ENCODE measurements at regions not wholly inside any gene's neighbourhood (a gene's known extent, or its start where the extent isn't known, plus 50 kb on each side); places are given as distances from the start of the nearest gene placed in this dataset.

GRCh38 chr2:240214790-240215675, 74.6 kb upstream of the OTOS start:
- DNase-seq (ENCODE audit: low read depth, low spot score) = no peak
- Histone ChIP-seq H3K27me3 (ENCODE audit: control insufficient read depth, insufficient read depth, low read length) (no peaks in the 10 kb centered on the region), H3K4me3 (ENCODE audit: low read length) (no peak overlapping the region), H3K27ac (ENCODE audit: low read length) (no peak overlapping the region), H3K36me3 (ENCODE audit: control insufficient read depth, insufficient read depth, low read length) (no peaks in the 10 kb centered on the region; the same call in 1 of the 2 replicates), H3K9me3 (ENCODE audit: control insufficient read depth, insufficient read depth, low read length) (no peaks in the 10 kb centered on the region), H3K4me1 (ENCODE audit: control insufficient read depth, insufficient read depth, low read length) (0 out of 2 replicates have a peak, but pooled peaks cover 2% of the 10 kb centered on the region)
- WGBS (ENCODE audit: insufficient coverage, insufficient read length) = no CpG with 5 or more reads among the region's 25 CpGs

GRCh38 chr2:240215676-240216051, 75.2 kb upstream of the OTOS start:
- Histone ChIP-seq H3K9me3 (ENCODE audit: control insufficient read depth, insufficient read depth, low read length) (no peaks in the 10 kb centered on the region), H3K4me1 (ENCODE audit: control insufficient read depth, insufficient read depth, low read length) (0 out of 2 replicates have a peak, but pooled peaks cover 2% of the 10 kb centered on the region), H3K4me3 (ENCODE audit: low read length) (no peak overlapping the region), H3K27ac (ENCODE audit: low read length) (no peak overlapping the region), H3K36me3 (ENCODE audit: control insufficient read depth, insufficient read depth, low read length) (no peaks in the 10 kb centered on the region), H3K27me3 (ENCODE audit: control insufficient read depth, insufficient read depth, low read length) (no peaks in the 10 kb centered on the region)
- no CpG with 5 or more reads among the region's 8 CpGs for WGBS (ENCODE audit: insufficient coverage, insufficient read length)
- DNase-seq (ENCODE audit: low read depth, low spot score) = no peak

DNA sequence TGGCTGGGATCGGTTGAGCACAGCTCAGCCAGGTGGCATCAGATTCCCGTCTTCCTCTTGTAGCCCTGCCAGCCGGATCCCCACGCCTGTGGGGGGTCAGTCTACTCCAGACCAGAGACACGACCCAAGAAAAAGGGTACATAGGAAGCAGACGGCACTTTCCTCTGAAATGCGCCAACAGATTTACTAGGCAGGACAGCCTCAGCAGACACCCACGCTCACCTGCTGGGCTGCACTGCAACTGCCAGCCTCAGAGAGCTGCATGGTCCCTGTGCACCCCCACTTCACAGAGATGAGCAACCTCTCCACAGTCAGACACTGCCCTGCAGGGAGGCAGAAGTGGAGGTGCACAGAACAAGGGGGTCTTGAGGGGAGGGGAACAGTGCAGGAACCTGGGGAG, 75.7 kb upstream of the OTOS start:
- DNase-seq (ENCODE audit: low read depth, low spot score) = no peak
- WGBS (ENCODE audit: insufficient coverage, insufficient read length) = no CpG with 5 or more reads among the region's 8 CpGs
- no peaks in the 10 kb centered on the region for H3K27me3 ChIP-seq (ENCODE audit: control insufficient read depth, insufficient read depth, low read length)
- no peaks in the 10 kb centered on the region for H3K36me3 ChIP-seq (ENCODE audit: control insufficient read depth, insufficient read depth, low read length)
- no peaks in the 10 kb centered on the region for H3K9me3 ChIP-seq (ENCODE audit: control insufficient read depth, insufficient read depth, low read length)
- H3K4me1 ChIP-seq (ENCODE audit: control insufficient read depth, insufficient read depth, low read length) = 0 out of 2 replicates have a peak, but pooled peaks cover 2% of the 10 kb centered on the region
- no peak overlapping the region for H3K4me3 ChIP-seq (ENCODE audit: low read length)
- H3K27ac ChIP-seq (ENCODE audit: low read length) = no peak overlapping the region

DNA sequence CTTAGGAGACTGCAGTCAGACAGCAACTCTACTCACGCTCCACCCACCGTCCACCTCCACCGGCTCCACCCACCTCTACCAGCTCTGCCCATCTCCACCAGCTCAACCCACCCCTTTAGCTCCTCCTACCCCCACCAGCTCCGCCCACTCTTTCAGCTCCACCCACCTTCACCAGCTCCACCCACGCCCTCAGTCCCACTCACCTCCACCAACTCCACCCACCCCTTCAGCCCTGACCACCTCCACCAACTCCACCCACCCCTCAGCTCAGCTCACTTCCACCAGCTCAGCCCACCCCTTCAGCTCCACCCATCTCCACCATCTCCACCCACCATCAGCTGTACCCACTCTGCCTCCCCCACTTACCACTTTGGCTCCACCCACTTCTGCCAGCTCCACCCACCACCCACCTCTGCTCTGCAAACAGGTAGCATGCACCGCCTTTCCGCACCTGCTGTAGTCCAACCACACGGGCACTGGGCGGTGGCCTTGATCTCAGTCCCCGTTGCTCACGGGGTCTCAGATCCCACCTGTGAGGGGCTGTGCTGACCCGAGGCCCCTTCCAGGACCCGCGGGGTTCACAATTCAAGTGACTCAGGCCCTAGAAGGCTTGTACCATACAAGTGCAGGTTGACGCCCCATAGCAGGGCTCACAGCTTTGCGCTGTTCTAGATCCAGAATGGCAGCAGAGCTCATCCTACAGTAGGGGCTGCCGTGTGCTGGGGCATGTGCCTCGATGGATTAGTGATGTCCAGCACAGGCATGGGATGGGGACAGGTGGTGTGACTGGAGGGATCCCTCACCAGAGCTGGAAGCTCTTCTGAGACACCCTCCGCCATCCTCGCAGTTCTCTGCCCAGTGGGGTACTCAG, 77.2 kb upstream of the OTOS start:
- DNase-seq (ENCODE audit: low read depth, low spot score) = no peak
- Histone ChIP-seq H3K36me3 (ENCODE audit: control insufficient read depth, insufficient read depth, low read length) (no peaks in the 10 kb centered on the region), H3K27me3 (ENCODE audit: control insufficient read depth, insufficient read depth, low read length) (no peaks in the 10 kb centered on the region), H3K4me1 (ENCODE audit: control insufficient read depth, insufficient read depth, low read length) (0 out of 2 replicates have a peak, but pooled peaks cover 2% of the 10 kb centered on the region), H3K4me3 (ENCODE audit: low read length) (no peak overlapping the region), H3K27ac (ENCODE audit: low read length) (no peak overlapping the region), H3K9me3 (ENCODE audit: control insufficient read depth, insufficient read depth, low read length) (no peaks in the 10 kb centered on the region)
- WGBS (ENCODE audit: insufficient coverage, insufficient read length) = no CpG with 5 or more reads among the region's 20 CpGs

- Histone ChIP-seq H3K9me3 (ENCODE audit: control insufficient read depth, insufficient read depth, low read length) (no peaks in the 10 kb centered on the region), H3K4me3 (ENCODE audit: low read length) (no peak overlapping the region), H3K27me3 (ENCODE audit: control insufficient read depth, insufficient read depth, low read length) (no peaks in the 10 kb centered on the region), H3K36me3 (ENCODE audit: control insufficient read depth, insufficient read depth, low read length) (no peaks in the 10 kb centered on the region), H3K4me1 (ENCODE audit: control insufficient read depth, insufficient read depth, low read length) (0 out of 2 replicates have a peak, but pooled peaks cover 2% of the 10 kb centered on the region), H3K27ac (ENCODE audit: low read length) (no peak overlapping the region)
- no peak for DNase-seq (ENCODE audit: low read depth, low spot score)
- WGBS (ENCODE audit: insufficient coverage, insufficient read length) = no CpG with 5 or more reads among the region's 16 CpGs
Observed at GRCh38 chr2:240219208-240219890, 78.9 kb upstream of the OTOS start.

GRCh38 chr2:240220371-240220770, 79.9 kb upstream of the OTOS start:
- Histone ChIP-seq H3K9me3 (ENCODE audit: control insufficient read depth, insufficient read depth, low read length) (no peaks in the 10 kb centered on the region), H3K4me1 (ENCODE audit: control insufficient read depth, insufficient read depth, low read length) (0 out of 2 replicates have a peak, but pooled peaks cover 2% of the 10 kb centered on the region), H3K4me3 (ENCODE audit: low read length) (no peak overlapping the region), H3K27me3 (ENCODE audit: control insufficient read depth, insufficient read depth, low read length) (no peaks in the 10 kb centered on the region), H3K27ac (ENCODE audit: low read length) (no peak overlapping the region), H3K36me3 (ENCODE audit: control insufficient read depth, insufficient read depth, low read length) (no peaks in the 10 kb centered on the region)
- DNase-seq (ENCODE audit: low read depth, low spot score) = no peak
- no CpG with 5 or more reads among the region's 3 CpGs for WGBS (ENCODE audit: insufficient coverage, insufficient read length)

DNA sequence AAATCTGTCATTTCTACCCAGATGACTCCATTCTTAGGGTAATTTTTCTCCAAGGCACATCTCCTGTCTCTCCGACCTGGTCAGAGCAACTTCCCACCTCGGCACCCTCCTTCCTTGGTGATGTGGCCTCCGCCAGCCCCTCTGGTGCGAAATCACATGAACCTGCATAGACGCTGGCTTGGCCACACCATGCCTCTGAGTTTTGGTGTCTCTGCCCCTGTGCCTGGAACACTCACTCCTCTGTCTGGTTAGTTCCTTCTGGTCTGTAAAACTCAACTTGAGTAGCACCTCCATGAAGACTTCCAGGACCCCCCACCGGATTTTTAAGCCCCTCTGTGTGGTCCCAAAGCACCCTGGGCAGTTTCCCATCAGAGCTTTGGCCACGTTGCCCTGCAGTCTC, 83.2 kb upstream of the OTOS start:
- WGBS (ENCODE audit: insufficient coverage, insufficient read length) = no CpG with 5 or more reads among the region's 7 CpGs

DNA sequence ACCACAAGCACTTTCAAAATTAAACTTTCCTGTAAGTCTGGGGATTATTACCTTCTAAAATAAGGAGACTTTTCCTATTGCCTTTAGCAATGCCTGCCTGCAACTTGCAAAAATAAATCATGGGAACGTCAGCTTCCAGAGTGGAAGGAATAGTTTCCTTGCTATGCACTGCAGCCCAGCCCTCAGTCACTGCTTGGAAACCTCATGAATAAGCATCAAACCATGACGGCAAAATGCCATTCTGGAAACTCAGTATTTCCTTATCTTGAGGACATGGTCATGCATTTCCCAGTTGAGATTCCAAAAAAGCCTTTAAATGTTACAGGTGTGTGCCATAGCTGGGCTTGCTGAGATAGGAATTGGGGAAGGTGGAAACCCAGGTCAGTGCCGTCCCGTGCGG, 84.2 kb upstream of the OTOS start:
- H3K4me3 ChIP-seq (ENCODE audit: low read length) = no peak overlapping the region
- no peaks in the 10 kb centered on the region for H3K36me3 ChIP-seq (ENCODE audit: control insufficient read depth, insufficient read depth, low read length)
- no peaks in the 10 kb centered on the region for H3K4me1 ChIP-seq (ENCODE audit: control insufficient read depth, insufficient read depth, low read length)
- no CpG with 5 or more reads among the region's 5 CpGs for WGBS (ENCODE audit: insufficient coverage, insufficient read length)
- H3K9me3 ChIP-seq (ENCODE audit: control insufficient read depth, insufficient read depth, low read length) = 0 out of 2 replicates have a peak, but pooled peaks cover 1% of the 10 kb centered on the region
- DNase-seq (ENCODE audit: low read depth, low spot score) = no peak
- H3K27ac ChIP-seq (ENCODE audit: low read length) = no peak overlapping the region
- H3K27me3 ChIP-seq (ENCODE audit: control insufficient read depth, insufficient read depth, low read length) = no peaks in the 10 kb centered on the region

More for the DNA sequence above, 83.2 kb upstream of the OTOS start:
- Histone ChIP-seq H3K4me1 (ENCODE audit: control insufficient read depth, insufficient read depth, low read length) (no peaks in the 10 kb centered on the region), H3K27ac (ENCODE audit: low read length) (no peak overlapping the region), H3K36me3 (ENCODE audit: control insufficient read depth, insufficient read depth, low read length) (no peaks in the 10 kb centered on the region), H3K9me3 (ENCODE audit: control insufficient read depth, insufficient read depth, low read length) (0 out of 2 replicates have a peak, but pooled peaks cover 1% of the 10 kb centered on the region), H3K27me3 (ENCODE audit: control insufficient read depth, insufficient read depth, low read length) (no peaks in the 10 kb centered on the region), H3K4me3 (ENCODE audit: low read length) (no peak overlapping the region)
- no peak for DNase-seq (ENCODE audit: low read depth, low spot score)

DNA sequence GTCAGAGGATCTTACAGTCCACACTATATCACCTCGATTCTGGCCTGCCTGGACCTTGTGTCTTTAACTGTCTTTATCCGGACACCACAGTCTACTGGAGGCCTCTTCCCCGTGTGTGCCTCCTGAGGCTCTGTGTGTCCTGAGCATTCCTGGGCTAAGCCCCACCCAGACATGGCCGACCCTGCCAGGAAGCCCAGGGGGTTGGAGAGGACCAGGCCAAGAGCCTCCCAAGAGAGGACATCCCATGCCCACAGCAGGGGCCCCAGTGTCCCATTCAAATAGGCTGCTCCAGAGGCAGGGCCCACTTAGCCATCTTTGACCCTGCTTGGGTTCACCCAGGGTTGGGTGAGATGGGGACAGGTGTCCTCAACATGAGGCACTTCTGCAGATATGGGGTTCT, 84.7 kb upstream of the OTOS start:
- Histone ChIP-seq H3K4me3 (ENCODE audit: low read length) (no peak overlapping the region), H3K36me3 (ENCODE audit: control insufficient read depth, insufficient read depth, low read length) (no peaks in the 10 kb centered on the region), H3K27me3 (ENCODE audit: control insufficient read depth, insufficient read depth, low read length) (no peaks in the 10 kb centered on the region), H3K4me1 (ENCODE audit: control insufficient read depth, insufficient read depth, low read length) (no peaks in the 10 kb centered on the region), H3K9me3 (ENCODE audit: control insufficient read depth, insufficient read depth, low read length) (0 out of 2 replicates have a peak, but pooled peaks cover 1% of the 10 kb centered on the region), H3K27ac (ENCODE audit: low read length) (no peak overlapping the region)
- no CpG with 5 or more reads among the region's 4 CpGs for WGBS (ENCODE audit: insufficient coverage, insufficient read length)
- DNase-seq (ENCODE audit: low read depth, low spot score) = no peak

Data from iPS DF 6.9 (cell line).